Pancreas (tissue), 10 donors: ENCODE measurements at regions not wholly inside any gene's neighbourhood (a gene's known extent, or its start where the extent isn't known, plus 50 kb on each side); places are given as distances from the start of the nearest gene placed in this dataset.

Source experiments
- ATAC-seq, 4 donors: fragments of 200-7000 bp; cut with Tn5 transposase; one replicate each; pipeline versions ENCODE4 v1.8.0 to v1.9.1; 2020; ENCODE audit warnings: mild to moderate bottlenecking in 4 of 4, moderate library complexity in 4 of 4
- DNase-seq, 6 donors: peaks; one replicate each; pipeline ENCODE4 v3.0.0-alpha.2; 2020
- FAIRE-seq: peaks from 2 replicates; lab custom pipeline; 2012; peaks lifted over from hg19 to GRCh38; lab: Jason Lieb, UNC
- H3K27ac ChIP-seq, 4 donors: fragments of 200-600 bp; sonication (generic); 1 replicate in 3 of 4; 2 replicates in 1 of 4; pipeline versions ENCODE4 v1.5.0 to v1.8.0; 2020
- H3K27me3 ChIP-seq, 4 donors: fragments of 200-600 bp; one replicate each; pipeline ENCODE4 v1.8.0; 2021
- H3K36me3 ChIP-seq, 3 donors: fragments of 200-600 bp; sonication (generic) in 1 of 3; one replicate each; pipeline versions ENCODE4 v1.5.0 to v1.8.0; 2020 to 2021
- H3K4me1 ChIP-seq, 3 donors: fragments of 200-600 bp; one replicate each; pipeline ENCODE4 v1.8.0; 2021
- H3K4me3 ChIP-seq, 4 donors: fragments of 200-600 bp; sonication (generic) in 2 of 4; one replicate each; pipeline versions ENCODE4 v1.5.0 to v1.8.0; 2020 to 2021
- H3K9me3 ChIP-seq, 4 donors: fragments of 200-600 bp; one replicate each; pipeline ENCODE4 v1.8.0; 2021
- CTCF ChIP-seq, 4 donors: fragments of 200-600 bp; sonication (generic) in 3 of 4; IDR thresholded peaks; one replicate each; pipeline versions ENCODE4 v1.5.0 to v1.8.0; 2021; ENCODE audit warnings: antibody characterized with exemption in 4 of 4
- WGBS, 2 donors: extraction: QIAGEN DNeasy Blood & Tissue Kit; methylation state at CpG; one replicate each; pipeline ENCODE4 v1.1.7; 2013; 5-methylcytosine and 5-hydroxymethylcytosine counted together
- intact Hi-C, 3 donors: fragments of 100-400 bp; cut with DNase I; formaldehyde crosslinking; loops; one replicate each; pipeline versions ENCODE4 v1.11.1 to v1.14.2; 2022
- donor health status: healthy with polysubstance abuse.
- donor health status: DM: no; HTN: no; CAD: no; lungs with moderate emphysema.
- donor health status: DM: no; HTN: no; CAD: no.
- donor health status: control.
- donor health status: control.
- donor health status: Bipolar disorder and iron deficiency.
- donor health status: DM: yes; HTN: yes; CAD: no.
- donor health status: DM: no; HTN: no; CAD: no.
- donor health status: DM: no; HTN: no; CAD: no.
- donor health status: DM: yes; HTN: yes; CAD: no.

DNA sequence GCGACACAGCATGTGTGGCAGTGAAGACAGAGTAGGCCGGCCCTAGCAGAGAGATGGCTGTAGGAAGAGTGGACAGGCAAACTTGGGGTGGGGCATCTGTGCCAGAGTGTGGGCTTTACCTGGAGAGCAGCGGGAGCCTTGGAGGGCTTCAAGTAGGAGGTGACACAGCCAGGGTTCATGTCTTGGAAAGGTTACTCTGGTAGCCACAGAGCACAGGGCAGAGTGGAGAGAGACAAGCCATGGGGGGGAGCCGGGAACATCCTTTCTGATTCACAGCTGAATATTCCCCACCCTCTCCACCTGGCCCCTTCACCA, 53.5 kb upstream of the DIO3 start:
- ATAC-seq (no peak), DNase-seq (peak in 4 of 6 donors; percentile 2 to 34 (median 21)), FAIRE-seq (no peak)
- intact Hi-C loops, result no loop called here
- no peak for TF ChIP-seq CTCF (IDR thresholded peaks at IDR 0.05)
- Histone ChIP-seq H3K36me3 (no peaks in the 10 kb centered on the region), H3K9me3 (no peaks in the 10 kb centered on the region), H3K4me3 (no peak overlapping the region), H3K4me1 (no peaks in the 10 kb centered on the region), H3K27ac (no peak overlapping the region), H3K27me3 (no peaks in the 10 kb centered on the region)
- 90 to 98% methylated on average over 4 of the region's 4 CpGs for WGBS, 2 donors

- Histone ChIP-seq H3K27ac (no peak overlapping the region), H3K36me3 (no peaks in the 10 kb centered on the region), H3K4me1 (no peaks in the 10 kb centered on the region), H3K9me3 (no peaks in the 10 kb centered on the region), H3K27me3 (no peaks in the 10 kb centered on the region), H3K4me3 (no peak overlapping the region)
- DNase-seq (peak in 3 of 6 donors; percentile 7 to 33 (median 33)), FAIRE-seq (no peak), ATAC-seq (no peak)
- TF ChIP-seq CTCF (IDR thresholded peaks at IDR 0.05), result no peak
- 90 to 93% methylated on average over 12 of the region's 12 CpGs for WGBS, 2 donors
- intact Hi-C loops, result no loop called here
Measured at GRCh38 chr14:101508196-101508947, 52.9 kb upstream of the DIO3 start.

DNA sequence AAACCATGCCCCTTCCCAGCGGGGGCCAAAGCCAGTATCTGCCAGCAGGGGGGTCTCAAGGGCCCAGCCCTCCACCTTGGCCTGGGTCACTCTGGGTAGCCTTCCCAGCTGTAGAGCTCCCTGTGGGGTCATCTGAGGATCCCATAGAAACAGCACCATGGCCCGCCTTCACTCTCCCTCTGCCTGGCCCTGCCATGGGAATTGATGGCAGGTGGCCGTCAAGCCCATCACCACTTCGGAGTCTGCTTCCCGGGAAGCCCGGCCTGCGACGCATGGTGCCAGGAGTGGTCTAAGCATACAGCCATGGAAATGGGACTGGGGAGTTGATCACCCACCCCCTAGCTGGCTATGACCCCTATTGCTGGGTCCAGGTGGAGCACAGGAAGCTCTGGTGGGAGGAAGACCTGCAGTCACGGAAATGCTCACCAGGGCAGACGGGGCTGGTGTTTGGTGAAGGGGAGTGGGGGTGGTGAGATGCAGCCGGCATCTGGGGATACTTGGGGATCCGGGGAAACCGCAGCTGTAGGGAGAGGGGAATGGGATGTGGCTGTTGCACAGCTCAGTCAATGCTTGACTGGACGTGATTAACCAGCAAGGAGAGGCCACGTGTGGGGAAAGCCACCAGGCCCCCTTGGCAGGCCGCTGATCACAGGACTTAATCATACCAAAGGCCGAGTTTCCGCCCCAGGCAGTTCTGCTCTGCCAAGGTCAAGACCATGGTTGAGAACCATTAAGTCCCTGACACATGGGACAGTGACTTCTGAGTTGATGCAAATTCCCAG, 52.2 kb upstream of the DIO3 start:
- TF ChIP-seq CTCF (IDR thresholded peaks at IDR 0.05), result no peak

GRCh38 chr14:101509730-101510371, 51.4 kb upstream of the DIO3 start:
- no peak for FAIRE-seq
- no peak for TF ChIP-seq CTCF (IDR thresholded peaks at IDR 0.05)

More for the DNA sequence above, 52.2 kb upstream of the DIO3 start:
- no peak for FAIRE-seq
- Histone ChIP-seq H3K4me3 (no peak overlapping the region), H3K27ac (no peak overlapping the region), H3K9me3 (no peaks in the 10 kb centered on the region), H3K36me3 (no peaks in the 10 kb centered on the region), H3K27me3 (no peaks in the 10 kb centered on the region), H3K4me1 (no peaks in the 10 kb centered on the region)
- DNase-seq, result peak in 3 of 6 donors; percentile 13 to 37 (median 35)
- intact Hi-C loops, result no loop called here
- no peak for ATAC-seq
- 88 to 91% methylated on average over 18 of the region's 18 CpGs for WGBS, 2 donors

More at GRCh38 chr14:101509730-101510371, 51.4 kb upstream of the DIO3 start:
- 93 to 94% methylated on average over 21 of the region's 21 CpGs for WGBS, 2 donors
- no peak for ATAC-seq
- Histone ChIP-seq H3K4me3 (no peak overlapping the region), H3K36me3 (no peaks in the 10 kb centered on the region), H3K27ac (no peak overlapping the region), H3K9me3 (no peaks in the 10 kb centered on the region), H3K4me1 (no peaks in the 10 kb centered on the region), H3K27me3 (no peaks in the 10 kb centered on the region)
- peak in 3 of 6 donors; percentile 14 to 41 (median 20) for DNase-seq
- intact Hi-C loops, result no loop called here
